ENCODE measurements at regions not wholly inside any gene's neighbourhood (a gene's known extent, or its start where the extent isn't known, plus 50 kb on each side); places are given as distances from the start of the nearest gene placed in this dataset.

- no peak for DNase-seq
- no peaks in the 10 kb centered on the region for H3K27me3 ChIP-seq
- no peak overlapping the region for H3K4me3 ChIP-seq
- H3K27ac ChIP-seq = no peak overlapping the region
- intact Hi-C loops (cut with DNase I; ENCODE audit: low total_unique reads) = no loop called here
- no peaks in the 10 kb centered on the region for H3K36me3 ChIP-seq
- TF ChIP-seq CTCF (IDR thresholded peaks at IDR 0.05) = no peak
- no peaks in the 10 kb centered on the region for H3K4me1 ChIP-seq
- no peaks in the 10 kb centered on the region for H3K9me3 ChIP-seq
These were observed 59.8 kb downstream of the MRPS30 start for GRCh38 chr5:44868541-44868940.

- intact Hi-C loops (cut with DNase I; ENCODE audit: low total_unique reads) = no loop called here
- Histone ChIP-seq H3K4me1 (no peaks in the 10 kb centered on the region), H3K27ac (no peak overlapping the region), H3K9me3 (no peaks in the 10 kb centered on the region), H3K4me3 (no peak overlapping the region), H3K27me3 (no peaks in the 10 kb centered on the region), H3K36me3 (no peaks in the 10 kb centered on the region)
- DNase-seq = no peak
- no peak for TF ChIP-seq CTCF (IDR thresholded peaks at IDR 0.05)
These were observed 61.2 kb downstream of the MRPS30 start for GRCh38 chr5:44869928-44870327.

- no peaks in the 10 kb centered on the region for H3K4me1 ChIP-seq
- no peak overlapping the region for H3K27ac ChIP-seq
- no peak overlapping the region for H3K4me3 ChIP-seq
- DNase-seq = no peak
- intact Hi-C loops (cut with DNase I; ENCODE audit: low total_unique reads) = no loop called here
- no peaks in the 10 kb centered on the region for H3K27me3 ChIP-seq
- H3K9me3 ChIP-seq = no peaks in the 10 kb centered on the region
- TF ChIP-seq CTCF (IDR thresholded peaks at IDR 0.05) = no peak
- no peaks in the 10 kb centered on the region for H3K36me3 ChIP-seq
These were observed 61.7 kb downstream of the MRPS30 start for GRCh38 chr5:44870430-44870829.

- TF ChIP-seq CTCF (IDR thresholded peaks at IDR 0.05) = no peak
- no peaks in the 10 kb centered on the region for H3K9me3 ChIP-seq
- no peak overlapping the region for H3K4me3 ChIP-seq
- no peak for DNase-seq
- intact Hi-C loops (cut with DNase I; ENCODE audit: low total_unique reads) = no loop called here
- H3K27ac ChIP-seq = no peak overlapping the region
- H3K4me1 ChIP-seq = no peaks in the 10 kb centered on the region
- H3K36me3 ChIP-seq = no peaks in the 10 kb centered on the region
- no peaks in the 10 kb centered on the region for H3K27me3 ChIP-seq
These were observed 62.7 kb downstream of the MRPS30 start for GRCh38 chr5:44871401-44871800.

- DNase-seq = no peak
- no peak overlapping the region for H3K27ac ChIP-seq
- no peak for TF ChIP-seq CTCF (IDR thresholded peaks at IDR 0.05)
These were observed 67.2 kb downstream of the MRPS30 start for GRCh38 chr5:44875661-44876605.

More at GRCh38 chr5:44875661-44876605, 67.2 kb downstream of the MRPS30 start:
- Histone ChIP-seq H3K4me3 (no peak overlapping the region), H3K36me3 (no peaks in the 10 kb centered on the region), H3K9me3 (no peaks in the 10 kb centered on the region), H3K27me3 (no peaks in the 10 kb centered on the region), H3K4me1 (no peaks in the 10 kb centered on the region)
- intact Hi-C loops (cut with DNase I; ENCODE audit: low total_unique reads) = no loop called here

Data from tibial artery (tissue), 4 donors.